Nephron progenitor cell (in vitro differentiated cells): ENCODE measurements at regions not wholly inside any gene's neighbourhood (a gene's known extent, or its start where the extent isn't known, plus 50 kb on each side); places are given as distances from the start of the nearest gene placed in this dataset.
A peak's percentile ranks its signal among the peaks of the same experiment; 100 is the strongest.

Experiments
- DNase-seq: peaks from one replicate; pipeline ENCODE4 v3.0.0; 2021
- H3K27ac Mint-ChIP-seq: 2 replicates; pipeline ENCODE4 v1.8.0; 2021; ENCODE audit warnings: mild to moderate bottlenecking, moderate library complexity, mixed read lengths
- H3K27me3 Mint-ChIP-seq: 2 replicates; pipeline ENCODE4 v1.8.0; 2021; ENCODE audit warnings: mild to moderate bottlenecking, low read depth, mixed read lengths; ENCODE audit not compliant: poor library complexity
- H3K36me3 Mint-ChIP-seq: 2 replicates; pipeline ENCODE4 v1.8.0; 2021; ENCODE audit warnings: low read depth, mixed read lengths
- H3K4me1 Mint-ChIP-seq: 2 replicates; pipeline ENCODE4 v1.8.0; 2021; ENCODE audit warnings: mixed read lengths
- H3K4me3 Mint-ChIP-seq: 2 replicates; pipeline ENCODE4 v1.8.0; 2021; ENCODE audit warnings: mild to moderate bottlenecking, moderate library complexity, mixed read lengths
- H3K9me3 Mint-ChIP-seq: 2 replicates; pipeline ENCODE4 v1.8.0; 2021; ENCODE audit warnings: mild to moderate bottlenecking, moderate library complexity, mixed read lengths
- TF ChIP-seq, protein P1 (sequence below): fragments of 200-600 bp; sonication (generic); IDR thresholded peaks from 2 replicates; pipeline ENCODE4 v1.5.0; 2021; ENCODE audit warnings: antibody characterized with exemption

DNA sequence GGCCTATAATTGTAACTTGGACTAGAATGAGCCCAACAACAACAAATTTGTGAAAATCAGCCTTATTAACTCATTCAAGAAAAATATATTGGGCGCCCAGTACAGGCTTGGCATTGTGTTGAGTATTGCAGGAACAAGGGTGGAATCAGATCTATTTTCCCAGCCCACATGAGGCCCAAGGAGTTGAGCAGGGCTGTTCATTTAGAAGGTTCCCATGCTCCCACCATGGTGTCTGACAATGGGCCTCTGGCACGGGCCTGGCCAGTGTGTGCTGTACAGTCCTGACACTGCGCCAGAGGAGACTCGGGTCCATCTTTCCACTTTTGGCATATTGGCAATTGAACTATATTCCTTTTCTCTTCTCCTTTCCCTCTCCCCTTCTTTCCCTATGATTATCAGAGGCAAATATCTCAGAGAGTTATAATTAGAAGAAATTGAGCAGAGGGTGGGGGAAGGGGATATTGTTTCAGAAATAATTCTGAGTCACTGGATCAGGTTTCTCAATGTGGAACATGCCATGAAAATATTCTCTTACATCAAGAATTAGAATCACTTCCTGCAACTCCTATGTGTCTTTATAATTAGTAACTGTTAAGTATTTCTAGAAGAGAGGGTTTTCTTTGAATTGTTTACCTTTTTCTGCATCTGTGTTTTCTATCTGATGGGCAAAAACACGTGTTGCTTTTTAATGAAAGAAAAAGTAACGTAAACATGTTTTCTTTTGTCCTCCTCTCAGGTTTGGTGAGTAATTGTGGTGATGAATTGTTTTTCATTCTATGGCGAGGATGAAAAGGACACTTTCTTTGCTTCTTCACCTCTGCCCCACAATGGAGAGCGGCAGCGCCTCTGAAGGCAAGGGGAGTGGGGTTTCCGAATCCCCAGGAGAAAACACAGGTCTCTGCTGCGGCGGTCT, 209.4 kb downstream of the FOXA2 start:
- peaks cover 35% of the 10 kb centered on the region for H3K4me1 Mint-ChIP-seq
- H3K4me3 Mint-ChIP-seq: no peak overlapping the region
- TF ChIP-seq, protein P1, sequence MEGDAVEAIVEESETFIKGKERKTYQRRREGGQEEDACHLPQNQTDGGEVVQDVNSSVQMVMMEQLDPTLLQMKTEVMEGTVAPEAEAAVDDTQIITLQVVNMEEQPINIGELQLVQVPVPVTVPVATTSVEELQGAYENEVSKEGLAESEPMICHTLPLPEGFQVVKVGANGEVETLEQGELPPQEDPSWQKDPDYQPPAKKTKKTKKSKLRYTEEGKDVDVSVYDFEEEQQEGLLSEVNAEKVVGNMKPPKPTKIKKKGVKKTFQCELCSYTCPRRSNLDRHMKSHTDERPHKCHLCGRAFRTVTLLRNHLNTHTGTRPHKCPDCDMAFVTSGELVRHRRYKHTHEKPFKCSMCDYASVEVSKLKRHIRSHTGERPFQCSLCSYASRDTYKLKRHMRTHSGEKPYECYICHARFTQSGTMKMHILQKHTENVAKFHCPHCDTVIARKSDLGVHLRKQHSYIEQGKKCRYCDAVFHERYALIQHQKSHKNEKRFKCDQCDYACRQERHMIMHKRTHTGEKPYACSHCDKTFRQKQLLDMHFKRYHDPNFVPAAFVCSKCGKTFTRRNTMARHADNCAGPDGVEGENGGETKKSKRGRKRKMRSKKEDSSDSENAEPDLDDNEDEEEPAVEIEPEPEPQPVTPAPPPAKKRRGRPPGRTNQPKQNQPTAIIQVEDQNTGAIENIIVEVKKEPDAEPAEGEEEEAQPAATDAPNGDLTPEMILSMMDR: no peak
- H3K9me3 Mint-ChIP-seq: no peaks in the 10 kb centered on the region
- no peak for DNase-seq
- H3K27me3 Mint-ChIP-seq: peaks cover 8% of the 10 kb centered on the region
- H3K27ac Mint-ChIP-seq: peak overlapping the region; percentile 35
- H3K36me3 Mint-ChIP-seq: no peaks in the 10 kb centered on the region

DNA sequence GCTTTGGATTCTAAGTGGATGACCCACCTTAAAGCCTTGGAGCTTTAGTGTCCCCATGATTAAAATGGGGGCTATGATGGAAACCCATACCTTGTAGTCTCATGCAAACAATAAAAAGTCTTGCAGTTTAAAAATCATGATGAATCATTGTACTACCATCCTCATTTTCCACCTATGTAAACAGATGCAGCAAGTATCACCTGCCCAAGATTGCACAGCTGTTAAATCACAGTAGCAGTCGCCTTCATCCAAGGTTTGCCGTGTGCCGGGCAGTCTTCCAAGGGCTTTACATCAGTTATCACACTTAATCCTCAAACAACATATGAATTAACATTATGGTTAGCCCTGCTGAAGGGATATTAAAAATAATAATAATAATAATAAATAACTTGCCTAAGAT, 210.3 kb downstream of the FOXA2 start:
- no peak for DNase-seq
- Mint-ChIP-seq H3K4me3 (no peak overlapping the region), H3K4me1 (peaks cover 35% of the 10 kb centered on the region), H3K9me3 (no peaks in the 10 kb centered on the region), H3K27me3 (peaks cover 13% of the 10 kb centered on the region), H3K27ac (no peak overlapping the region), H3K36me3 (no peaks in the 10 kb centered on the region)
- TF ChIP-seq, protein P1: no peak

DNA sequence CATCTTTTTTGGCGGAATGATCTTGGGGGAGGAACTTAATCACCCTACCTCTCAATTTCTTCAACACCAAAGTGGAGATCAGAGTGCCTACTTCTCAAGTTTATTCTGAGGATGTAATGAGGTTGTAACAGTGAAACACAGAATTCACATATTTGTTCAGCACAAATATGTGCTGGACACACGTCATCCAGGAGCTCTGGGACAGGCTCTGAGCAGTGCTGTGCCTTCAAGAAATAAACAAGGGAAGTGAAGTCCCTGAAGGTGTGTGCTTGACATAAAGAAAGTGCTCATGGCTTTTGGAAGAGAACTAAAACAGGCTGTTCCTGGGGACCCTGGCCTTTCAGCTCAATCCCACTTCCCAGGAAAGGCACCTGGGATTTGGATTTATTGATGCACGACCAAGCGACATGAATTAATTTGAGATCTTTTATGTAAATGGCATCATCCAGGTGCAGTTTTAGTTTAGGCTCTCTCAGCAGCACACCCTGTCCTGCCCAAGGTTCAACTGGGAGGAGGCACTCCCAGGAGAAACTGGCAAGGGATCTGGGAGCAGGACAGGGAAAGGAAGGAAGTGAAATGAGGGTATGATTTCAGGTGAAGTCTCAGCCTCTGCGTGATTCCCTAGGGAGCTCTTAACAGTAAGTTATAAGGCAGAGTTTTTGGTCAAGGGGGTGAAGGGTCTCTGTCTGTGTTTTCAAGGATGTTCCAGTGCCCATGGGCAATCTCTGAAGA, 211.0 kb downstream of the FOXA2 start:
- Mint-ChIP-seq H3K9me3 (no peaks in the 10 kb centered on the region), H3K4me1 (peaks cover 35% of the 10 kb centered on the region), H3K36me3 (no peaks in the 10 kb centered on the region), H3K27ac (no peak overlapping the region), H3K4me3 (no peak overlapping the region), H3K27me3 (peaks cover 21% of the 10 kb centered on the region)
- DNase-seq: no peak
- TF ChIP-seq, protein P1: no peak

DNA sequence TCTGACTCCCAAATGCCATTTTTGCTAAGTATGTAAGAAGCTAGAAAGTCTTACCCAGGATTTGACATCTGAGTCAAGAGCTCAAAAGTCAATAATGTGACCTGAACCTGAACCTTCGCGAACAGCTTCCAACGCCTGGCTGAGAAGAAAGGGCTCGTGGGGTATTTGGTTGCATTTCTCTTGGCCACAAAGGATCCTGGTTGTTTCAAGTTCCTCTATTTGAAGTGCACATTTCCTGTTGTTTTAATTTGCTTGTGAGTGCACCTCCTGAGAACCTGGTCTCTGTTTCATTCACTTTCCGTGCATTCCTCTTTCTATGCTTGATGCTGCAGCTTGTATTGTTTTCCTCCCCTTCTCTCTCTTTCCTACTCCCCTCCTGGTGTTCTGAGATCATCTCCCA, 212.5 kb downstream of the FOXA2 start:
- Mint-ChIP-seq H3K27me3 (peaks cover 24% of the 10 kb centered on the region), H3K27ac (peak overlapping the region; percentile 36), H3K36me3 (no peaks in the 10 kb centered on the region), H3K4me3 (no peak overlapping the region), H3K4me1 (peaks cover 35% of the 10 kb centered on the region), H3K9me3 (no peaks in the 10 kb centered on the region)
- DNase-seq: no peak
- TF ChIP-seq, protein P1: no peak

DNA sequence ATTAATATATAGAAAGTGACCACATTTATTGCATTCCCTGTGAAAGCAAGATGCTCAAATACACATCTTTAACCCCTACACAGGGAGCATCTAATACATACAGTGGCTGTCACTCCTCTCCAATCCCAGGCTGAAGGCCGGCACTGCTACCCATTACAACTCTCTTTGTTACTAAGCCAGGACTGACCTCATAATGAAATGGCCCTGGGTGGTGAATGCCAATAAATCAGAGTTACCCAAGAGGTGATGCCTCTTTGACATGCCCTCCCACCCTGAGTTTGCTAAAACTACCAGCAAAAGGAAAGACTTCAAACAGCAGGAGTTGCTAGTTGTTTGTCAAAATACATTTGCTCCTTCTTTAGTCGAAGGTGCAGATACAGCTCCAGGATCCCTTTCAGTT, 214.2 kb downstream of the FOXA2 start:
- no peak for DNase-seq
- no peak overlapping the region for H3K27ac Mint-ChIP-seq
- H3K4me3 Mint-ChIP-seq: no peak overlapping the region
- TF ChIP-seq, protein P1: no peak
- H3K27me3 Mint-ChIP-seq: peaks cover 24% of the 10 kb centered on the region
- H3K9me3 Mint-ChIP-seq: no peaks in the 10 kb centered on the region
- no peaks in the 10 kb centered on the region for H3K36me3 Mint-ChIP-seq
- H3K4me1 Mint-ChIP-seq: peaks cover 32% of the 10 kb centered on the region
